Mesendoderm (in vitro differentiated cells): ENCODE measurements at regions not wholly inside any gene's neighbourhood (a gene's known extent, or its start where the extent isn't known, plus 50 kb on each side); places are given as distances from the start of the nearest gene placed in this dataset.

Experiments
- DNase-seq: peaks from one replicate; pipeline ENCODE4 v3.0.0; 2013
- H2AK5ac ChIP-seq: 2 replicates; pipeline ENCODE4 v1.6.1; 2013; ENCODE audit warnings: low read length, inconsistent platforms
- H2BK120ac ChIP-seq: 2 replicates; pipeline ENCODE4 v1.6.1; 2013; ENCODE audit warnings: low read depth, mild to moderate bottlenecking, low read length, moderate library complexity, mixed read lengths
- H2BK15ac ChIP-seq: replicated peaks from 2 replicates; pipeline ENCODE4 v1.6.1; 2013; ENCODE audit warnings: low read depth, mild to moderate bottlenecking, moderate library complexity
- H2BK5ac ChIP-seq: 2 replicates; pipeline ENCODE4 v1.6.1; 2013; ENCODE audit warnings: low read length, inconsistent platforms
- H3K18ac ChIP-seq: 2 replicates; pipeline ENCODE4 v1.6.1; 2013; ENCODE audit warnings: mild to moderate bottlenecking, low read length, mixed read lengths
- H3K23ac ChIP-seq: one replicate; pipeline ENCODE4 v1.6.1; 2013; ENCODE audit warnings: low read length
- H3K27ac ChIP-seq: 2 replicates; pipeline ENCODE4 v1.5.1; 2013; ENCODE audit warnings: low read depth, mild to moderate bottlenecking, inconsistent platforms, low read length, moderate library complexity
- H3K27me3 ChIP-seq: 2 replicates; pipeline ENCODE4 v1.6.1; 2013; ENCODE audit warnings: low read length, control low read depth, mild to moderate bottlenecking, inconsistent platforms; ENCODE audit not compliant: insufficient read depth, poor library complexity
- H3K36me3 ChIP-seq: 2 replicates; pipeline ENCODE4 v1.6.1; 2013; ENCODE audit warnings: low read length, inconsistent platforms; ENCODE audit not compliant: control insufficient read depth, insufficient read depth
- H3K4ac ChIP-seq: one replicate; pipeline ENCODE4 v1.6.1; 2013; ENCODE audit warnings: low read depth, mild to moderate bottlenecking, low read length, moderate library complexity
- H3K4me1 ChIP-seq: 2 replicates; pipeline ENCODE4 v1.6.1; 2013; ENCODE audit warnings: low read depth, low read length, inconsistent platforms; ENCODE audit not compliant: control insufficient read depth
- H3K4me2 ChIP-seq: 2 replicates; pipeline ENCODE4 v1.6.1; 2013; ENCODE audit warnings: low read length
- H3K4me3 ChIP-seq: 2 replicates; pipeline ENCODE4 v1.5.1; 2013; ENCODE audit warnings: mild to moderate bottlenecking, low read length
- H3K56ac ChIP-seq: one replicate; pipeline ENCODE4 v1.6.1; 2013; ENCODE audit warnings: low read length
- H3K79me1 ChIP-seq: 2 replicates; pipeline ENCODE4 v1.6.1; 2013; ENCODE audit warnings: low read length, inconsistent platforms
- H3K79me2 ChIP-seq: 2 replicates; pipeline ENCODE4 v1.6.1; 2013; ENCODE audit warnings: mild to moderate bottlenecking, low read length; ENCODE audit not compliant: control insufficient read depth, insufficient read depth
- H3K9ac ChIP-seq: 2 replicates; pipeline ENCODE4 v1.6.1; 2013; ENCODE audit warnings: low read length, inconsistent platforms
- H4K5ac ChIP-seq: one replicate; pipeline ENCODE4 v1.6.1; 2013; ENCODE audit warnings: low read length
- H4K8ac ChIP-seq: one replicate; pipeline ENCODE4 v1.6.1; 2013; ENCODE audit warnings: low read depth, mild to moderate bottlenecking, control low read depth, low read length, moderate library complexity
- WGBS: extraction: QIAGEN DNeasy Blood & Tissue Kit; methylation state at CpG from one replicate; pipeline ENCODE4 v1.1.7; 2013; ENCODE audit warnings: low lambda C conversion rate, missing lambda C conversion rate; ENCODE audit not compliant: insufficient coverage; ENCODE audit errors: extremely low coverage; 5-methylcytosine and 5-hydroxymethylcytosine counted together

DNA sequence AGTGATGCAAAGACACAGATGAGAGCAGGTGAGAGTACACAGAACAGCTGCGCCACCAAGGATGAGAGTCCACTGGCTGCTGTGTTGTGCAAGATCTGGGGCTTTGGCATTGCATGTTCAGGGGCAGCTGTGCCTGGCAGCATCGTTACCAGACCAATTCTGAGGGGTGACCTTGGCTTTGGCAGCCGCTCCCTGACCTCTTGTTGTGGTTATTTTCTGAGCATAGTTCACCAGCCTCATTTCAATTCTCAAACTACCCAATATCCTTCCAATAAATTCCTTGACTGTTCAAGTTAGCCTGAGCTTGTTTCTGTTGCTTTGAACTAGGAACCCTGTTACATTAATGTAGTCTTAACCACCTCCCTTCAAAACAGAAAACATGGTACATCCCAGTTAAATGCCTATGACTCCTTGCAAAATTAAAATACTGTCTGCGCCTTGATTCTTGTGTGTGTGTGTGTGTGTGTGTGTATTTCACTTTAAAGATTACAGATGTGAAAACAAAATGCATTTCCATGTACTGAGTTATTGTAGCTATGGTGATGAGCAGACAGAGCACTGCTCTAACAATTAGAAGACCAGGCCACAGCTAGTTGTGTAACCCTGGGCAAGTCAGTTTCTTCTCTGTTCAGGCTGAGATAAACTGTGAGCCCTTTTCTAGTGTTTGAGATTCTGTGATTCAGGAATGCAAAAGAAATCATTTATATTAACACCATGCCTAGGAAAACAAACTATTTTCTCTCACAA lies 106.3 kb upstream of the GUCA2B start:
- H3K9ac ChIP-seq = no peak overlapping the region
- WGBS = no CpG with 5 or more reads among the region's 4 CpGs
- H4K8ac ChIP-seq = no peak overlapping the region
- no peaks in the 10 kb centered on the region for H3K27me3 ChIP-seq
- no peak for DNase-seq
- no peak overlapping the region for H4K5ac ChIP-seq
- no peak overlapping the region for H3K27ac ChIP-seq
- no peak overlapping the region for H2BK15ac ChIP-seq
- no peak overlapping the region for H3K23ac ChIP-seq
- H2BK5ac ChIP-seq = no peak overlapping the region
- no peaks in the 10 kb centered on the region for H3K79me2 ChIP-seq
- H3K4ac ChIP-seq = no peak overlapping the region
- no peak overlapping the region for H3K56ac ChIP-seq
- H3K4me2 ChIP-seq = no peak overlapping the region
- no peak overlapping the region for H3K18ac ChIP-seq
- H2BK120ac ChIP-seq = no peak overlapping the region
- no peaks in the 10 kb centered on the region for H3K36me3 ChIP-seq
- H3K79me1 ChIP-seq = no peaks in the 10 kb centered on the region
- no peak overlapping the region for H2AK5ac ChIP-seq
- H3K4me3 ChIP-seq = no peak overlapping the region
- H3K4me1 ChIP-seq = no peaks in the 10 kb centered on the region

DNA sequence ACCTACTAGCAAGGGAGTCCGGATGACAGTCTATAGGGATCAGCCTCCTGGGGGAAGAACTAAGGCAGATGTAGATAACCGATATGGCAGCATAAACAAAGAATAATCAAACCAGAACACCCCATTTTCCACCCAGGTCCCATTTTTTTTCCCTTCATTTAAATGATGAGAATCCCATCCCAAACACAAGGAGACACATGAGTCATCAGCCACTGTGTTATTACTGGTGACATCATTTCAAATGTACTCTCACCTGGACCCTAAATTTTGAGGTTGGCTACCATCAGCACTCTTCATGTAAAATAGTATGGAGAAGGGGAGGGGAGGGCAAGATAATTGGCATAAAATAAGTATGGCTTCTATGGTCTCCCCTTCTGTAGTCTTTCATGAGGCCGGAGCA lies 108.9 kb upstream of the GUCA2B start:
- no peaks in the 10 kb centered on the region for H3K36me3 ChIP-seq
- H2BK15ac ChIP-seq = no peak overlapping the region
- H3K27me3 ChIP-seq = no peaks in the 10 kb centered on the region
- no CpG with 5 or more reads among the region's 3 CpGs for WGBS
- H3K9ac ChIP-seq = no peak overlapping the region
- H3K4me1 ChIP-seq = no peaks in the 10 kb centered on the region
- H3K79me2 ChIP-seq = no peaks in the 10 kb centered on the region
- H2BK5ac ChIP-seq = no peak overlapping the region
- no peak overlapping the region for H4K5ac ChIP-seq
- no peak overlapping the region for H3K4ac ChIP-seq
- H3K4me3 ChIP-seq = no peak overlapping the region
- H4K8ac ChIP-seq = no peak overlapping the region
- no peak overlapping the region for H3K18ac ChIP-seq
- H3K56ac ChIP-seq = no peak overlapping the region
- no peak for DNase-seq
- H3K4me2 ChIP-seq = no peak overlapping the region
- H2AK5ac ChIP-seq = no peak overlapping the region
- no peaks in the 10 kb centered on the region for H3K79me1 ChIP-seq
- H3K23ac ChIP-seq = no peak overlapping the region
- H3K27ac ChIP-seq = no peak overlapping the region
- no peak overlapping the region for H2BK120ac ChIP-seq

GRCh38 chr1:42043811-42044210 lies 109.4 kb upstream of the GUCA2B start:
- no peaks in the 10 kb centered on the region for H3K4me1 ChIP-seq
- no peak for DNase-seq
- no peak overlapping the region for H2BK120ac ChIP-seq
- no peaks in the 10 kb centered on the region for H3K79me2 ChIP-seq
- H2AK5ac ChIP-seq = no peak overlapping the region
- no peaks in the 10 kb centered on the region for H3K36me3 ChIP-seq
- no CpG with 5 or more reads among the region's 1 CpG for WGBS
- no peak overlapping the region for H4K5ac ChIP-seq
- no peak overlapping the region for H3K27ac ChIP-seq
- no peak overlapping the region for H3K4me3 ChIP-seq
- H3K23ac ChIP-seq = no peak overlapping the region
- no peak overlapping the region for H4K8ac ChIP-seq
- H3K4me2 ChIP-seq = no peak overlapping the region
- H3K9ac ChIP-seq = no peak overlapping the region
- H3K27me3 ChIP-seq = no peaks in the 10 kb centered on the region
- H3K79me1 ChIP-seq = no peaks in the 10 kb centered on the region
- H2BK5ac ChIP-seq = no peak overlapping the region
- no peak overlapping the region for H3K18ac ChIP-seq
- no peak overlapping the region for H2BK15ac ChIP-seq
- H3K4ac ChIP-seq = no peak overlapping the region
- H3K56ac ChIP-seq = no peak overlapping the region

GRCh38 chr1:42043182-42043581 lies 110.0 kb upstream of the GUCA2B start:
- no peaks in the 10 kb centered on the region for H3K27me3 ChIP-seq
- H2BK120ac ChIP-seq = no peak overlapping the region
- H4K8ac ChIP-seq = no peak overlapping the region
- no peaks in the 10 kb centered on the region for H3K79me2 ChIP-seq
- no peak overlapping the region for H3K4me2 ChIP-seq
- no peak overlapping the region for H2BK5ac ChIP-seq
- WGBS = no CpG with 5 or more reads among the region's 2 CpGs
- no peaks in the 10 kb centered on the region for H3K4me1 ChIP-seq
- no peak overlapping the region for H4K5ac ChIP-seq
- no peak overlapping the region for H3K56ac ChIP-seq
- H3K4ac ChIP-seq = no peak overlapping the region
- H2AK5ac ChIP-seq = no peak overlapping the region
- H3K23ac ChIP-seq = no peak overlapping the region
- no peaks in the 10 kb centered on the region for H3K36me3 ChIP-seq
- no peaks in the 10 kb centered on the region for H3K79me1 ChIP-seq
- no peak for DNase-seq
- no peak overlapping the region for H3K27ac ChIP-seq
- H2BK15ac ChIP-seq = no peak overlapping the region
- no peak overlapping the region for H3K9ac ChIP-seq
- H3K4me3 ChIP-seq = no peak overlapping the region
- no peak overlapping the region for H3K18ac ChIP-seq

- Histone ChIP-seq H4K5ac (no peak overlapping the region), H3K36me3 (no peaks in the 10 kb centered on the region), H3K27ac (no peak overlapping the region), H3K9ac (no peak overlapping the region), H3K4me3 (no peak overlapping the region), H2BK5ac (no peak overlapping the region), H3K56ac (no peak overlapping the region), H2BK120ac (no peak overlapping the region), H3K4me1 (no peaks in the 10 kb centered on the region), H2BK15ac (no peak overlapping the region), H3K27me3 (no peaks in the 10 kb centered on the region), H3K4ac (no peak overlapping the region), H3K4me2 (no peak overlapping the region), H4K8ac (no peak overlapping the region), H2AK5ac (no peak overlapping the region), H3K23ac (no peak overlapping the region), H3K79me1 (no peaks in the 10 kb centered on the region), H3K18ac (no peak overlapping the region), H3K79me2 (no peaks in the 10 kb centered on the region)
- no CpG with 5 or more reads among the region's 17 CpGs for WGBS
- no peak for DNase-seq
Measured at GRCh38 chr1:42041031-42041430, 112.2 kb upstream of the GUCA2B start.

- Histone ChIP-seq H3K27ac (no peak overlapping the region), H3K4me3 (no peak overlapping the region), H3K18ac (no peak overlapping the region), H2AK5ac (no peak overlapping the region), H3K79me1 (no peaks in the 10 kb centered on the region), H3K9ac (no peak overlapping the region), H3K23ac (no peak overlapping the region), H3K27me3 (no peaks in the 10 kb centered on the region), H4K5ac (no peak overlapping the region), H3K36me3 (no peaks in the 10 kb centered on the region), H3K4me2 (no peak overlapping the region), H2BK15ac (no peak overlapping the region), H2BK120ac (no peak overlapping the region), H2BK5ac (no peak overlapping the region), H3K56ac (no peak overlapping the region), H3K79me2 (no peaks in the 10 kb centered on the region), H3K4ac (no peak overlapping the region), H4K8ac (no peak overlapping the region), H3K4me1 (no peaks in the 10 kb centered on the region)
- DNase-seq = no peak
- WGBS = no CpG with 5 or more reads among the region's 14 CpGs
Measured at GRCh38 chr1:42040159-42040558, 113.1 kb upstream of the GUCA2B start.
